ENCODE measurements at regions not wholly inside any gene's neighbourhood (a gene's known extent, or its start where the extent isn't known, plus 50 kb on each side); places are given as distances from the start of the nearest gene placed in this dataset.

- TF ChIP-seq EZH2 (IDR thresholded peaks at IDR 0.05): no peak
- TF ChIP-seq CTCF (IDR thresholded peaks at IDR 0.05): peak; percentile 80
- no peak for TF ChIP-seq EZH2phosphoT487 (IDR thresholded peaks at IDR 0.05)
These were observed 475.6 kb downstream of the LTN1 start for GRCh38 chr21:28516991-28517592.
